ENCODE measurements at regions not wholly inside any gene's neighbourhood (a gene's known extent, or its start where the extent isn't known, plus 50 kb on each side); places are given as distances from the start of the nearest gene placed in this dataset.
A peak's percentile ranks its signal among the peaks of the same experiment; 100 is the strongest.

DNA sequence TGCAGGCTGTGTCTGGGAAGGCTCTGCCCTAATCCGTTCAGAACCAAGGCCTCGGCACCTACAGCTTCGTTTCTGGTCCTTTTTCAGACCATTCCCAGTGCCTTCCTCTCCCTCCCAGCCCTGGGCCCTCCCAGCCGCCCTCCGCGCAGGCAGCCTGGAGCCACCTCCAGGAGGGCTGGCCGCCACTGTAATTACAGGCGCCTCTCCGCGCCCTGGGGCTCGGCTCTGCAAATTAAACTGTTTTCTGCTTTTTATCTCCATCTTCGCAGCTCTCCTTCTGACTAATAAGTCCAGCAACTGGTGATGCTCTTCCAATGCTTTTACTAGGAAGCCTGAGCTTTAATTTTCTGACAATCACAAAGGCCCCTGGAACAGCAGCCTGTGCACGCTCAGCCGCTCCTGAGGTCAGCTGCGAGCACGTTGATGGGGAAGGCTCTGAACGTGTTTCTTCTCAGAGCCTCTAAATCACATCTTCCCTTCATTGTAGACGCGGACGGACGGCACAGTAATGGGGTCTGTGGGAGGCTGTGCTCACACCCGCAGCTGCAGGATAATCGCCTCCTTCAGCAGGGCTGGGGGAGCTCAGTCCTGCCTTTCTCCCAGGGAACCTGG, 194.6 kb downstream of the DLL1 start:
- POLR2A ChIA-PET = no interaction called here
- intact Hi-C loops (cut with micrococcal nuclease) = no loop called here
- Mint-ChIP-seq H3K27me3 (peaks cover 0 to 7% (median 3%) of the 10 kb centered on the region in 5 donors), H3K36me3 (peaks cover 0 to 4% (median 0%) of the 10 kb centered on the region in 5 donors), H3K4me3 (peak overlapping the region in 1 of 10 donors; percentile 3), H3K9me3 (peaks cover 0 to 13% (median 2%) of the 10 kb centered on the region in 11 donors), H3K27ac (no peak overlapping the region), H3K4me1 (peaks cover 0 to 7% (median 0%) of the 10 kb centered on the region in 7 donors)
- no peak for ATAC-seq
- no peak overlapping the region for H3K4me3 ChIP-seq (ENCODE audit: low read length)
- peak in 1 of 9 donors; percentile 4 for DNase-seq
- no peaks in the 10 kb centered on the region for H3K9me3 ChIP-seq (ENCODE audit: control insufficient read depth in 2 of 3, low read length in 3 of 3)
- CTCF ChIA-PET = interaction anchor here (0.8 kb wide), 1 partner anchor 421 kb away, joined by 3 read pairs; no protein-coding TSS in a partner anchor
- no peaks in the 10 kb centered on the region for H3K4me1 ChIP-seq (ENCODE audit: control insufficient read depth in 2 of 2, insufficient read depth in 2 of 2, low read length in 2 of 2)
- H3K27me3 ChIP-seq (ENCODE audit: control insufficient read depth in 2 of 2, insufficient read depth in 2 of 2, low read length in 2 of 2) = no peaks in the 10 kb centered on the region
- H3K36me3 ChIP-seq (ENCODE audit: control insufficient read depth in 2 of 3, insufficient read depth in 3 of 3, low read length in 3 of 3) = no peaks in the 10 kb centered on the region
- no peak overlapping the region for H3K27ac ChIP-seq (ENCODE audit: low read depth, low read length)

GRCh38 chr6:170095273-170095981, 195.5 kb downstream of the DLL1 start:
- H3K27me3 Mint-ChIP-seq = peaks cover 0 to 7% (median 3%) of the 10 kb centered on the region in 5 donors
- peaks cover 0 to 8% (median 0%) of the 10 kb centered on the region in 11 donors for H3K9me3 Mint-ChIP-seq
- Histone ChIP-seq H3K27ac (ENCODE audit: low read depth, low read length) (no peak overlapping the region), H3K4me1 (ENCODE audit: control insufficient read depth in 2 of 2, insufficient read depth in 2 of 2, low read length in 2 of 2) (peaks cover 0 to 3% of the 10 kb centered on the region in 2 donors), H3K9me3 (ENCODE audit: control insufficient read depth in 2 of 3, low read length in 3 of 3) (no peaks in the 10 kb centered on the region), H3K4me3 (ENCODE audit: low read length) (no peak overlapping the region), H3K36me3 (ENCODE audit: control insufficient read depth in 2 of 3, insufficient read depth in 3 of 3, low read length in 3 of 3) (no peaks in the 10 kb centered on the region), H3K27me3 (ENCODE audit: control insufficient read depth in 2 of 2, insufficient read depth in 2 of 2, low read length in 2 of 2) (no peaks in the 10 kb centered on the region)
- intact Hi-C loops (cut with micrococcal nuclease) = no loop called here
- peaks cover 0 to 1% (median 0%) of the 10 kb centered on the region in 5 donors for H3K36me3 Mint-ChIP-seq
- peak overlapping the region in 1 of 9 donors; percentile 22 for H3K27ac Mint-ChIP-seq
- ChIA-PET POLR2A (no interaction called here), CTCF (no interaction called here)
- no peak for ATAC-seq
- H3K4me3 Mint-ChIP-seq = no peak overlapping the region
- H3K4me1 Mint-ChIP-seq = peaks cover 5 to 10% (median 6%) of the 10 kb centered on the region in 7 donors
- peak in 1 of 9 donors; percentile 12 for DNase-seq

DNA sequence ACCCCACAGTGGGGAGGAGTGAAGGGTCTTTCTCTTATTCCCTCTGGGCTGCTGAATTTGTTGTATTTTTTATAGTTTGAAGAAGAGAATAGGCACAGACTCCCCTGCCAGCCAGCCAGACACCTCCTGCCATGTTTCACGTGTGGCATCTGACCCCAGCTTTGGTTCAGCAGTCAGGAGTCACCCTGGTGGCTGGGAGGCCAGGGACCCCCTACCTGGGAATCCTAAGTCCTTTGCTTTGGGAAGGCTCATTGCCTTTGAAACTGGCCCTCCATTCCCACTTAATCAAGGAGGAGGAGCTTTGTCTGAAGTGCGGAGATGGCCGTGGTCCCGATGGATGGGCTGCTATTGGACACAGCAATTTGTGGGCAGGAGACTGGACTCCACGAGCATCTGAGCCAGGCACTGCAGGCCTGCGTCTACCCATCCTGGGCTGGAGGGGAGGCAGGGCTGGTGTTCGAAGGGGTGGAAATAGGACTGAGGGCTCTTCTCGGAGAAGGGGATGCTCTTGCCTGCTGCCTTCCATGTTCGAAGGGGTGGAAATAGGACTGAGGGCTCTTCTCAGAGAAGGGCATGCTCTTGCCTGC, 196.1 kb downstream of the DLL1 start:
- Mint-ChIP-seq H3K36me3 (peaks cover 0 to 1% (median 0%) of the 10 kb centered on the region in 5 donors), H3K4me1 (peaks cover 11 to 17% (median 12%) of the 10 kb centered on the region in 7 donors), H3K27me3 (peaks cover 0 to 7% (median 3%) of the 10 kb centered on the region in 5 donors), H3K9me3 (peaks cover 0 to 3% (median 0%) of the 10 kb centered on the region in 11 donors), H3K27ac (no peak overlapping the region), H3K4me3 (no peak overlapping the region)
- ChIA-PET CTCF (no interaction called here), POLR2A (no interaction called here)
- Histone ChIP-seq H3K36me3 (ENCODE audit: control insufficient read depth in 2 of 3, insufficient read depth in 3 of 3, low read length in 3 of 3) (no peaks in the 10 kb centered on the region), H3K27me3 (ENCODE audit: control insufficient read depth in 2 of 2, insufficient read depth in 2 of 2, low read length in 2 of 2) (no peaks in the 10 kb centered on the region), H3K9me3 (ENCODE audit: control insufficient read depth in 2 of 3, low read length in 3 of 3) (no peaks in the 10 kb centered on the region), H3K4me1 (ENCODE audit: control insufficient read depth in 2 of 2, insufficient read depth in 2 of 2, low read length in 2 of 2) (peaks cover 5 to 8% of the 10 kb centered on the region in 2 donors), H3K4me3 (ENCODE audit: low read length) (no peak overlapping the region), H3K27ac (ENCODE audit: low read depth, low read length) (no peak overlapping the region)
- intact Hi-C loops (cut with micrococcal nuclease) = no loop called here
- ATAC-seq (no peak), DNase-seq (peak in 1 of 9 donors; percentile 13)

DNA sequence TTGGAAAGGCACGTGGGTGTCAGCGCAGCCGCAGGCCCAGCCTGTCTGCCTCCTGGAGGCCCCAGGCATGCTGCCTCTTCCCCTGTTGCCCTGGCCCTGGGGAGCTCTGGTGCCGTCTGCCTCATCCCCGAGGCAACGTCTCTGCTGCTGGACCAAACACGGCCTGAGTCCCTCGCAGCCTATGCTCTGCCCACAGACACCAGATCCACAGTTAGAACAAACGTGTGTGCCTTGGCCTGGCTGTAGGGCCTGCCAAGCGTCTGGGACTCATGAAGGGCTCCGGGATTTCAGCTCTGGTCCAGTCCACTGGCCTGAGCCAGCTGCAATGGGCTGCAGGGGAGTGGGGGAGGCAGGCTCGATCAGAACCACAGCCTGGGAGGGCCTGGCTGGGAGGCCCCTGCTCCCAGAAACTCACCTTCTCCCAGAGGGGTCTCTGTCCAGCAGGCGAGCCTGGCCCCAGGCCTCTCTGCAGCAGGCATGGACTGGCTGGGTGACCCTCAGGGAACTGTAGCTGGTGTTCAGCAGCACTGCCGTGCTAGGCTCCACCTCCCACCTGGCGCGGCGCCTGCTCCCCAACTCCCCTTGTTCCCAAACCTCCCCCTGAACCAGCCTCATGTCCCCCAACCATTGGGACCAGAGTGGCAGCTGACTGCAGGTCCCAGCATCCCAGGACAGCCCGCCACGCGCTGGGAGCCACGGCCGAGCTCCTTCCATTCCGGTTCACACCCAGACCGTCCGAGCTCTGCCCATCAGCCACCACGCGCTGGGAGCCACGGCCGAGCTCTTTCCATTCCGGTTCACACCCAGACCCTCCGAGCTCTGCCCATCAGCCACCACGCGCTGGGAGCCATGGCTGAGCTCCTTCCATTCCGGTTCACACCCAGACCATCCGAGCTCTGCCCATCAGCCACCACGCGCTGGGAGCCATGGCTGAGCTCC, 197.0 kb downstream of the DLL1 start:
- no peak for ATAC-seq
- Mint-ChIP-seq H3K4me3 (no peak overlapping the region), H3K9me3 (peaks cover 0 to 3% (median 0%) of the 10 kb centered on the region in 11 donors), H3K27me3 (peaks cover 0 to 7% (median 2%) of the 10 kb centered on the region in 5 donors), H3K36me3 (peaks cover 0 to 5% (median 0%) of the 10 kb centered on the region in 5 donors), H3K27ac (peak overlapping the region in 1 of 9 donors; percentile 13), H3K4me1 (peaks cover 20 to 24% (median 21%) of the 10 kb centered on the region in 7 donors)
- H3K27me3 ChIP-seq (ENCODE audit: control insufficient read depth in 2 of 2, insufficient read depth in 2 of 2, low read length in 2 of 2) = no peaks in the 10 kb centered on the region
- no peaks in the 10 kb centered on the region for H3K36me3 ChIP-seq (ENCODE audit: control insufficient read depth in 2 of 3, insufficient read depth in 3 of 3, low read length in 3 of 3)
- H3K9me3 ChIP-seq (ENCODE audit: control insufficient read depth in 2 of 3, low read length in 3 of 3) = no peaks in the 10 kb centered on the region
- ChIA-PET POLR2A (no interaction called here), CTCF (no interaction called here)
- intact Hi-C loops (cut with micrococcal nuclease) = no loop called here
- H3K4me3 ChIP-seq (ENCODE audit: low read length) = no peak overlapping the region
- peak in 1 of 9 donors; percentile 21 for DNase-seq
- H3K27ac ChIP-seq (ENCODE audit: low read depth, low read length) = no peak overlapping the region
- peaks cover 13 to 16% of the 10 kb centered on the region in 2 donors for H3K4me1 ChIP-seq (ENCODE audit: control insufficient read depth in 2 of 2, insufficient read depth in 2 of 2, low read length in 2 of 2)

DNA sequence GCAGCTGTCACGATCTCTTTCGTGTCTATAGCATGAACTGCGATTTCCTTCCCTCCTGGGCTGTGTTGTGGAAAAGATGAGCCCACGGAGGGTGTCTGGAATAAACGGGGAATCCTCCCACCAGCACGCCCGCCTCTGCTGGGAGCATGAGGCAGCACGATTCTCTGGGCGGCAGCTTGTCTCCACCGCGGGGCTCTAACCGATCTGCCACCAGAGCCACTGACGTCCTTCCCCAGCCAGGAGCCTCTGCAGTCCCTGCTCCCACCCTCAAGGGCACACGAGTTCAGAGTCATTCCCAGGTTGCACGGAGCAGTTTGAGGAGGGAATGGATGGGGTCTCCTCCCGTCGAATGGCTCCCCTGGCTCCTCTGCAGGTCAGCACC, 197.6 kb downstream of the DLL1 start:
- H3K27ac Mint-ChIP-seq = peak overlapping the region in 1 of 9 donors; percentile 13
- DNase-seq (no peak), ATAC-seq (no peak)
- POLR2A ChIA-PET = no interaction called here
- Histone ChIP-seq H3K4me1 (ENCODE audit: control insufficient read depth in 2 of 2, insufficient read depth in 2 of 2, low read length in 2 of 2) (peaks cover 20 to 23% of the 10 kb centered on the region in 2 donors), H3K4me3 (ENCODE audit: low read length) (no peak overlapping the region), H3K27ac (ENCODE audit: low read depth, low read length) (no peak overlapping the region), H3K27me3 (ENCODE audit: control insufficient read depth in 2 of 2, insufficient read depth in 2 of 2, low read length in 2 of 2) (no peaks in the 10 kb centered on the region), H3K9me3 (ENCODE audit: control insufficient read depth in 2 of 3, low read length in 3 of 3) (no peaks in the 10 kb centered on the region), H3K36me3 (ENCODE audit: control insufficient read depth in 2 of 3, insufficient read depth in 3 of 3, low read length in 3 of 3) (no peaks in the 10 kb centered on the region)
- peaks cover 0 to 6% (median 0%) of the 10 kb centered on the region in 5 donors for H3K27me3 Mint-ChIP-seq
- intact Hi-C loops (cut with micrococcal nuclease) = no loop called here
- peaks cover 0 to 3% (median 0%) of the 10 kb centered on the region in 11 donors for H3K9me3 Mint-ChIP-seq
- H3K36me3 Mint-ChIP-seq = peaks cover 0 to 5% (median 0%) of the 10 kb centered on the region in 5 donors
- peaks cover 20 to 31% (median 27%) of the 10 kb centered on the region in 7 donors for H3K4me1 Mint-ChIP-seq
- CTCF ChIA-PET = no interaction called here
- H3K4me3 Mint-ChIP-seq = peak overlapping the region in 1 of 10 donors; percentile 1

- DNase-seq (peak in 1 of 9 donors; percentile 6), ATAC-seq (no peak)
- CTCF ChIA-PET = interaction anchor here (0.7 kb wide), 1 partner anchor 491 kb away, joined by 4 read pairs; no protein-coding TSS in a partner anchor
- no peak overlapping the region for H3K27ac ChIP-seq (ENCODE audit: low read depth, low read length)
- Mint-ChIP-seq H3K4me1 (peaks cover 24 to 35% (median 31%) of the 10 kb centered on the region in 7 donors), H3K27ac (no peak overlapping the region), H3K4me3 (no peak overlapping the region), H3K9me3 (peaks cover 0 to 3% (median 0%) of the 10 kb centered on the region in 11 donors), H3K27me3 (peaks cover 0 to 3% (median 0%) of the 10 kb centered on the region in 5 donors), H3K36me3 (peaks cover 0 to 7% (median 0%) of the 10 kb centered on the region in 5 donors)
- no peaks in the 10 kb centered on the region for H3K27me3 ChIP-seq (ENCODE audit: control insufficient read depth in 2 of 2, insufficient read depth in 2 of 2, low read length in 2 of 2)
- intact Hi-C loops (cut with micrococcal nuclease) = no loop called here
- H3K9me3 ChIP-seq (ENCODE audit: control insufficient read depth in 2 of 3, low read length in 3 of 3) = no peaks in the 10 kb centered on the region
- POLR2A ChIA-PET = no interaction called here
- H3K4me3 ChIP-seq (ENCODE audit: low read length) = no peak overlapping the region
- H3K36me3 ChIP-seq (ENCODE audit: control insufficient read depth in 2 of 3, insufficient read depth in 3 of 3, low read length in 3 of 3) = no peaks in the 10 kb centered on the region
- H3K4me1 ChIP-seq (ENCODE audit: control insufficient read depth in 2 of 2, insufficient read depth in 2 of 2, low read length in 2 of 2) = peaks cover 23 to 26% of the 10 kb centered on the region in 2 donors
Measured at GRCh38 chr6:170092826-170093225, 198.1 kb downstream of the DLL1 start.

Data from naive thymus-derived CD4-positive, alpha-beta T cell (primary cell).